ENCODE measurements at regions not wholly inside any gene's neighbourhood (a gene's known extent, or its start where the extent isn't known, plus 50 kb on each side); places are given as distances from the start of the nearest gene placed in this dataset.

DNA sequence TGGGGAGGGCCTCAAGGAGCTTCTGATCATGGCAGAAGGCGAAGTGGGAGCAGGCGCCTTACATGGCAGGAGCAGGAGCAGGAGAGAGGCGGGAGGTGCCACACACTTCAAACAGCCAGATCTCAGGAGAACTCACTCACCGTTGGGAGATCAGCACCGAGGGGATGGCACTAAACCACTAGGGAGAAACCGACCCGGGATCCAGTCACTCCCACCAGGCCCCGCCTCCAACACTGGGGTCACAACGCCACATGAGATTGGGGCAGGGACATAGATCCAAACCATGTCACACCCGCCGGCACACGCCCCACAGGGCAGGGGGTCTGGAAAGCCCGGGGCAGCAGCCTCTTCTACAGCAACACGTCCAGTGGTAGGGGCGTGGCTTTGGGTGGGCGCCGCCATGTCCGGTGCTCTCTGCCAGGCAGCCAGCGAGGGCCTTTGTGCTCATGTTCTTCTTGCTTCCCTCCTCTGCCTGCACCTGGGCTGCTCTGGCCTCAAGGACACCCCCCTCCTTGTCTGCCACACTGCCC is 233.8 kb upstream of the SHH start:
- no peaks in the 10 kb centered on the region for H3K79me2 ChIP-seq (ENCODE audit: insufficient read depth, low read length)
- H3K9me3 ChIP-seq (ENCODE audit: insufficient read depth, low read length) = no peaks in the 10 kb centered on the region
- H3K27me3 ChIP-seq (ENCODE audit: low read length) = no peaks in the 10 kb centered on the region
- H3K9ac ChIP-seq (ENCODE audit: low read length) = no peak overlapping the region
- TF ChIP-seq, protein P1, sequence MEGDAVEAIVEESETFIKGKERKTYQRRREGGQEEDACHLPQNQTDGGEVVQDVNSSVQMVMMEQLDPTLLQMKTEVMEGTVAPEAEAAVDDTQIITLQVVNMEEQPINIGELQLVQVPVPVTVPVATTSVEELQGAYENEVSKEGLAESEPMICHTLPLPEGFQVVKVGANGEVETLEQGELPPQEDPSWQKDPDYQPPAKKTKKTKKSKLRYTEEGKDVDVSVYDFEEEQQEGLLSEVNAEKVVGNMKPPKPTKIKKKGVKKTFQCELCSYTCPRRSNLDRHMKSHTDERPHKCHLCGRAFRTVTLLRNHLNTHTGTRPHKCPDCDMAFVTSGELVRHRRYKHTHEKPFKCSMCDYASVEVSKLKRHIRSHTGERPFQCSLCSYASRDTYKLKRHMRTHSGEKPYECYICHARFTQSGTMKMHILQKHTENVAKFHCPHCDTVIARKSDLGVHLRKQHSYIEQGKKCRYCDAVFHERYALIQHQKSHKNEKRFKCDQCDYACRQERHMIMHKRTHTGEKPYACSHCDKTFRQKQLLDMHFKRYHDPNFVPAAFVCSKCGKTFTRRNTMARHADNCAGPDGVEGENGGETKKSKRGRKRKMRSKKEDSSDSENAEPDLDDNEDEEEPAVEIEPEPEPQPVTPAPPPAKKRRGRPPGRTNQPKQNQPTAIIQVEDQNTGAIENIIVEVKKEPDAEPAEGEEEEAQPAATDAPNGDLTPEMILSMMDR (IDR thresholded peaks at IDR 0.05; ENCODE audit: insufficient read depth, low read length, poor library complexity, severe bottlenecking) = no peak
- no peak for TF ChIP-seq EZH2phosphoT487 (conservative IDR thresholded peaks at IDR 0.05; ENCODE audit: low read length)
- no peak overlapping the region for H3K4me2 ChIP-seq (ENCODE audit: low read depth, low read length, poor library complexity, severe bottlenecking)
- no peaks in the 10 kb centered on the region for H4K20me1 ChIP-seq (ENCODE audit: low read depth, low read length)
- no peak overlapping the region for H2AFZ ChIP-seq (ENCODE audit: low read depth, low read length, severe bottlenecking)
- H3K9me2 ChIP-seq (replicated peaks; ENCODE audit: insufficient read depth, low read length) = no peaks in the 10 kb centered on the region
- H3K4me3 ChIP-seq (ENCODE audit: insufficient read depth, low read length, poor library complexity, severe bottlenecking) = no peak overlapping the region
- no peaks in the 10 kb centered on the region for H3K36me3 ChIP-seq (ENCODE audit: low read length)
- H3K27ac ChIP-seq (ENCODE audit: low read depth, low read length) = no peak overlapping the region
- no peaks in the 10 kb centered on the region for H3F3A ChIP-seq (ENCODE audit: insufficient read depth)

DNA sequence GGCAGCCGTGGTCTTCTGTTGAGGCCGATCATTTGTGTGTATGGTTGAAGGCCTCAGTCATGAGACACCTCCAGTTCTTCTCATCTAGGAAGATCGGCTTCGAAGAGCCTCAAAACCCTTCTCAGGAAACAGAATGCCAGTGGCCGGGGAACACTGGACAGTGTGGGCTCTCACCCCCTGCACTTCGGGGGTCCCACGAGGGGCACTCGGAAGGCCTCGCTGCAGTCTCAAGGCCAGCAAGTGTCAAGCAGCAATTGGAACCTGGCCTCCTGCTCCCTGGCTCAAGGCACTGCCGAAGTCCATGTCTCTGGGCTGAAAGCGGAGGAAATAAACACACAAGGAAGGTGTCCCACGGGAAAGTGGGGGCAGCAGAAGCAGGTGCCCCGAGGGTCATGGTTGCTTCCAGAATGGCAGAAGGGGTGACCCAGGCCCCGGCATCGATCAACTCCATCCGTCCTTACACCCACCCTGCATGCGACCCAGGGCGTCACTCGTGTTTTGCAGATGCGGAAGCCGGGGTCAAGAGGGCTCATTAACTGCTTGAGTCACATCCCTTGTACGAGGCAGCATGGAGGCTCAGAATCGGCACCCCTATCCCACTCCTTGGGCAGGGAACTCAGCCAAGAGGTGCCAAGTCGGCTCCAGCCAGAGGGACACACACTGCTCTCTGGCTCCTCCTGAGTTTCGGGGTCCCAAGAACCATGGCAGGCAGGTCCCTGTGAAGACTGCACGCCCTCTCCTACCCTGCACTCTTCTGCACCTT is 231.3 kb upstream of the SHH start:
- Histone ChIP-seq H3K4me3 (ENCODE audit: insufficient read depth, low read length, poor library complexity, severe bottlenecking) (no peak overlapping the region), H3K9ac (ENCODE audit: low read length) (no peak overlapping the region), H3K9me3 (ENCODE audit: insufficient read depth, low read length) (no peaks in the 10 kb centered on the region), H2AFZ (ENCODE audit: low read depth, low read length, severe bottlenecking) (no peak overlapping the region), H3K36me3 (ENCODE audit: low read length) (no peaks in the 10 kb centered on the region), H3K9me2 (replicated peaks; ENCODE audit: insufficient read depth, low read length) (no peaks in the 10 kb centered on the region), H3K4me2 (ENCODE audit: low read depth, low read length, poor library complexity, severe bottlenecking) (no peak overlapping the region), H3F3A (ENCODE audit: insufficient read depth) (no peaks in the 10 kb centered on the region), H3K79me2 (ENCODE audit: insufficient read depth, low read length) (no peaks in the 10 kb centered on the region), H3K27me3 (ENCODE audit: low read length) (no peaks in the 10 kb centered on the region), H4K20me1 (ENCODE audit: low read depth, low read length) (no peaks in the 10 kb centered on the region), H3K27ac (ENCODE audit: low read depth, low read length) (no peak overlapping the region)
- no peak for TF ChIP-seq EZH2phosphoT487 (conservative IDR thresholded peaks at IDR 0.05; ENCODE audit: low read length)
- TF ChIP-seq, protein P1 (IDR thresholded peaks at IDR 0.05; ENCODE audit: insufficient read depth, low read length, poor library complexity, severe bottlenecking) = no peak

DNA sequence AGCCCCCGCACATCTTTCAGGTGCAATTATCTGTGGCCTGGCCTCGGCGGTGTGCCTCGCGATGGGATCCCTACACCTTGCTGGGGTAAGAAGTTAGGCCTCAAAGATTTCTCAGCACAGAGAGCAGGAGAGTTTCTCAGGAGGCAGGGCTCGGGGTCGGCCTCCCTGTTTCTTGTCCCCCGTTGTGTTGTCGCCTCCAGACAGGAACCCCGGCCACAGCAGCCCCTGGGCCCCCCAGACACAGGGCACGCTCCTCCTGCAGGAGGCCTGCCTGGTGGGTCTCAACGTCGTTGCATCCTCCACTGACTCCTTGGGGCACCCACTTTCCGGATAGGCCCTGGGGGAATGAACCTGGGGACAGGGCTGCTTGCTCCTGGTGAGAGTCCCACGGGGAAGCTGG is 229.1 kb upstream of the SHH start:
- Histone ChIP-seq H3K4me2 (ENCODE audit: low read depth, low read length, poor library complexity, severe bottlenecking) (no peak overlapping the region), H3K36me3 (ENCODE audit: low read length) (no peaks in the 10 kb centered on the region), H3K9me3 (ENCODE audit: insufficient read depth, low read length) (no peaks in the 10 kb centered on the region), H3K9ac (ENCODE audit: low read length) (no peak overlapping the region), H3K27me3 (ENCODE audit: low read length) (no peaks in the 10 kb centered on the region), H2AFZ (ENCODE audit: low read depth, low read length, severe bottlenecking) (no peak overlapping the region), H3K27ac (ENCODE audit: low read depth, low read length) (no peak overlapping the region), H4K20me1 (ENCODE audit: low read depth, low read length) (no peaks in the 10 kb centered on the region), H3F3A (ENCODE audit: insufficient read depth) (no peaks in the 10 kb centered on the region), H3K9me2 (replicated peaks; ENCODE audit: insufficient read depth, low read length) (no peaks in the 10 kb centered on the region), H3K4me3 (ENCODE audit: insufficient read depth, low read length, poor library complexity, severe bottlenecking) (no peak overlapping the region), H3K79me2 (ENCODE audit: insufficient read depth, low read length) (no peaks in the 10 kb centered on the region)
- TF ChIP-seq, protein P1 (IDR thresholded peaks at IDR 0.05; ENCODE audit: insufficient read depth, low read length, poor library complexity, severe bottlenecking) = no peak
- TF ChIP-seq EZH2phosphoT487 (conservative IDR thresholded peaks at IDR 0.05; ENCODE audit: low read length) = no peak
